GM23338 (cell line): ENCODE measurements at regions not wholly inside any gene's neighbourhood (a gene's known extent, or its start where the extent isn't known, plus 50 kb on each side); places are given as distances from the start of the nearest gene placed in this dataset.
A peak's percentile ranks its signal among the peaks of the same experiment; 100 is the strongest.

Experiments used
- ATAC-seq: fragments of 200-7000 bp; cut with Tn5 transposase; 3 replicates; pipeline ENCODE4 v1.9.1; 2020
- DNase-seq: peaks from one replicate; pipeline ENCODE4 v3.0.0-alpha.2; 2015; ENCODE audit warnings: low spot score
- H2AFZ ChIP-seq: fragments of 200-600 bp; sonication (generic); 2 replicates; pipeline ENCODE4 v1.8.0; 2016; ENCODE audit warnings: antibody characterized with exemption, mild to moderate bottlenecking, moderate library complexity
- H3F3A ChIP-seq: fragments of 200-600 bp; sonication (generic); replicated peaks from 2 replicates; pipeline ENCODE4 v1.8.0; 2017; ENCODE audit warnings: antibody characterized with exemption, mixed run types, low read depth
- H3K27ac ChIP-seq: fragments of 200-600 bp; sonication (generic); 2 replicates; pipeline ENCODE4 v1.6.1; 2016; ENCODE audit warnings: low read depth
- H3K27me3 ChIP-seq: fragments of 200-600 bp; sonication (generic); 2 replicates; pipeline ENCODE4 v1.8.0; 2016; ENCODE audit warnings: mild to moderate bottlenecking, mixed run types, moderate library complexity; ENCODE audit not compliant: insufficient read depth
- H3K36me3 ChIP-seq: fragments of 200-600 bp; sonication (generic); 2 replicates; pipeline ENCODE4 v1.8.0; 2016; ENCODE audit warnings: mild to moderate bottlenecking; ENCODE audit not compliant: insufficient read depth
- H3K4me1 ChIP-seq: fragments of 200-600 bp; sonication (generic); 2 replicates; pipeline ENCODE4 v1.8.0; 2016; ENCODE audit warnings: mild to moderate bottlenecking, moderate library complexity; ENCODE audit not compliant: insufficient read depth
- H3K4me2 ChIP-seq: fragments of 200-600 bp; sonication (generic); 2 replicates; pipeline ENCODE4 v1.7.1; 2017; ENCODE audit warnings: mixed run types
- H3K4me3 ChIP-seq: fragments of 200-600 bp; sonication (generic); 2 replicates; pipeline ENCODE4 v1.6.1; 2016; ENCODE audit warnings: mixed run types
- H3K79me2 ChIP-seq: fragments of 200-600 bp; sonication (generic); replicated peaks from 2 replicates; pipeline ENCODE4 v1.8.0; 2017; ENCODE audit warnings: mild to moderate bottlenecking; ENCODE audit not compliant: insufficient read depth
- H3K9me2 ChIP-seq: fragments of 200-600 bp; sonication (generic); 2 replicates; pipeline ENCODE4 v1.8.0; 2017; ENCODE audit not compliant: insufficient read depth
- H4K20me1 ChIP-seq: fragments of 200-600 bp; sonication (generic); replicated peaks from 2 replicates; pipeline ENCODE4 v1.8.0; 2017; ENCODE audit warnings: mild to moderate bottlenecking; ENCODE audit not compliant: insufficient read depth
- H3K27ac Mint-ChIP-seq: 2 replicates; pipeline ENCODE4 v1.8.0; 2020; ENCODE audit warnings: inconsistent platforms, mild to moderate bottlenecking, moderate library complexity, mixed read lengths
- H3K27me3 Mint-ChIP-seq: 3 replicates; pipeline ENCODE4 v1.8.0; 2022; ENCODE audit warnings: low read depth, mild to moderate bottlenecking, moderate library complexity, mixed read lengths, inconsistent platforms; ENCODE audit not compliant: insufficient read depth, poor library complexity
- H3K36me3 Mint-ChIP-seq: 3 replicates; pipeline ENCODE4 v1.8.0; 2021; ENCODE audit warnings: low read depth, mild to moderate bottlenecking, inconsistent platforms, moderate library complexity, mixed read lengths
- H3K4me1 Mint-ChIP-seq: 3 replicates; pipeline ENCODE4 v1.8.0; 2020; ENCODE audit warnings: mild to moderate bottlenecking, inconsistent platforms, mixed read lengths
- H3K4me3 Mint-ChIP-seq: 3 replicates; pipeline ENCODE4 v1.8.0; 2021; ENCODE audit warnings: moderate library complexity, mild to moderate bottlenecking, inconsistent platforms, mixed read lengths
- H3K9me3 Mint-ChIP-seq: 3 replicates; pipeline ENCODE4 v1.8.0; 2020; ENCODE audit warnings: moderate library complexity, mild to moderate bottlenecking, inconsistent platforms, mixed read lengths
- CREB1 ChIP-seq: fragments of 250-450 bp; sonication (Bioruptor Pico); IDR thresholded peaks from 2 replicates; pipeline ENCODE4 v1.5.0; 2020; ENCODE audit warnings: low read depth, mild to moderate bottlenecking, moderate library complexity
- EZH2 ChIP-seq: fragments of 200-600 bp; sonication (generic); IDR thresholded peaks from one replicate; pipeline ENCODE4 v1.8.0; 2017; ENCODE audit warnings: antibody characterized with exemption, mild to moderate bottlenecking, low read depth; ENCODE audit not compliant: unreplicated experiment
- JUNB ChIP-seq: IDR thresholded peaks from one replicate; pipeline ENCODE4 v1.6.1; 2016; ENCODE audit warnings: antibody characterized with exemption; ENCODE audit not compliant: unreplicated experiment
- STAT1 ChIP-seq: IDR thresholded peaks from one replicate; pipeline ENCODE4 v1.6.1; 2016; ENCODE audit warnings: antibody characterized with exemption; ENCODE audit not compliant: unreplicated experiment
- ZNF114 ChIP-seq: fragments of 250-450 bp; sonication (Bioruptor Pico); IDR thresholded peaks from 2 replicates; pipeline ENCODE4 v1.5.0; 2020; ENCODE audit warnings: mild to moderate bottlenecking, moderate library complexity
- ZNF331 ChIP-seq: fragments of 250-450 bp; sonication (Bioruptor Pico); IDR thresholded peaks from 2 replicates; pipeline ENCODE4 v1.5.0; 2020; ENCODE audit warnings: low read depth, mild to moderate bottlenecking, moderate library complexity
- TF ChIP-seq, protein P1 (sequence below): IDR thresholded peaks from 2 replicates; pipeline ENCODE4 v1.6.1; 2016; ENCODE audit warnings: antibody characterized with exemption
- TF ChIP-seq, protein P2 (sequence below): IDR thresholded peaks from one replicate; pipeline ENCODE4 v1.6.1; 2018; ENCODE audit warnings: antibody characterized with exemption; ENCODE audit not compliant: unreplicated experiment
- TF ChIP-seq, protein P3 (sequence below), 2 experiments: fragments of 200-600 bp in 1 of 2; sonication (generic) in 1 of 2; conservative IDR thresholded peaks; 2 replicates each; pipeline versions ENCODE4 v1.5.1 to v1.6.1; 2016 to 2017; ENCODE audit warnings: antibody characterized with exemption in 2 of 2, low read depth in 2 of 2, mild to moderate bottlenecking in 2 of 2, moderate library complexity in 1 of 2

DNA sequence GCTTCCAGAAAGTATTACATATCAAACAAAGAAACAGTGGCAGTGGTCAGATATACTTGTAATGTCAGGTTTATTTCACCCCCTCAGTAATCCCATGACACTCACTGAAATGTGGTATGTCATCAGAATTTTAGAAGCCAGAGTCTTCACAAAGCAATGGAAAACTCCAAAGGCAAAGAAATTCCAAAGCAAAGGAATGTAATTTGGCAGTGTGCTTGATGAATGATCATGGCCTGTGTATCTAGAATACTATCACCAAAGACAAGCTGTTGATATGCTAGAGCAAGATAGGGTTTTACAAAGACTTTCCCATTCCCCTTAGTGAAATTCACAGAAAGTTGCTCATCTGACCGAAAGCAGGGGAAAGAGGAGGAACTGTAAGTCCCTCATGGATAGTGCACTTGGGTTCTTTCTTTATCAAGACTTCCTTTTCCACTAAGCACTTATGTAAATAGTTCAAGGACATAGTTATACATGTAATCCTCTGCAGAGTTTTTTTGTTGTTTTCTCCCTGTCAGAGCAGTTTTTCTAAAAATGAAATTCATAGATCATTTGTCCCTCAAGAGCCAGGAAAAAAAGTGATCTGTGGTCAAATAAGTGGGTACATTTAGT is 243.4 kb downstream of the NHLRC3 start:
- Histone ChIP-seq H3K27me3 (no peaks in the 10 kb centered on the region), H4K20me1 (no peaks in the 10 kb centered on the region), H3K36me3 (no peaks in the 10 kb centered on the region), H3K79me2 (no peaks in the 10 kb centered on the region), H2AFZ (no peak overlapping the region), H3K4me1 (no peaks in the 10 kb centered on the region), H3K27ac (no peak overlapping the region), H3F3A (no peaks in the 10 kb centered on the region), H3K4me3 (no peak overlapping the region), H3K9me2 (no peaks in the 10 kb centered on the region), H3K4me2 (no peak overlapping the region)
- Mint-ChIP-seq H3K36me3 (no peaks in the 10 kb centered on the region), H3K4me1 (no peaks in the 10 kb centered on the region; the same call in 2 of the 3 replicates), H3K27me3 (peaks cover 2% of the 10 kb centered on the region), H3K4me3 (no peak overlapping the region), H3K9me3 (peaks cover 1% of the 10 kb centered on the region; the same call in 2 of the 3 replicates), H3K27ac (no peak overlapping the region)
- no peak for ATAC-seq
- TF ChIP-seq EZH2 (no peak), ZNF331 (CRISPR knock-in tag) (no peak), CREB1 (no peak), JUNB (no peak), ZNF114 (CRISPR knock-in tag) (no peak), STAT1 (no peak)
- TF ChIP-seq, protein P1, sequence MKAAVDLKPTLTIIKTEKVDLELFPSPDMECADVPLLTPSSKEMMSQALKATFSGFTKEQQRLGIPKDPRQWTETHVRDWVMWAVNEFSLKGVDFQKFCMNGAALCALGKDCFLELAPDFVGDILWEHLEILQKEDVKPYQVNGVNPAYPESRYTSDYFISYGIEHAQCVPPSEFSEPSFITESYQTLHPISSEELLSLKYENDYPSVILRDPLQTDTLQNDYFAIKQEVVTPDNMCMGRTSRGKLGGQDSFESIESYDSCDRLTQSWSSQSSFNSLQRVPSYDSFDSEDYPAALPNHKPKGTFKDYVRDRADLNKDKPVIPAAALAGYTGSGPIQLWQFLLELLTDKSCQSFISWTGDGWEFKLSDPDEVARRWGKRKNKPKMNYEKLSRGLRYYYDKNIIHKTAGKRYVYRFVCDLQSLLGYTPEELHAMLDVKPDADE = no peak
- TF ChIP-seq, protein P2, sequence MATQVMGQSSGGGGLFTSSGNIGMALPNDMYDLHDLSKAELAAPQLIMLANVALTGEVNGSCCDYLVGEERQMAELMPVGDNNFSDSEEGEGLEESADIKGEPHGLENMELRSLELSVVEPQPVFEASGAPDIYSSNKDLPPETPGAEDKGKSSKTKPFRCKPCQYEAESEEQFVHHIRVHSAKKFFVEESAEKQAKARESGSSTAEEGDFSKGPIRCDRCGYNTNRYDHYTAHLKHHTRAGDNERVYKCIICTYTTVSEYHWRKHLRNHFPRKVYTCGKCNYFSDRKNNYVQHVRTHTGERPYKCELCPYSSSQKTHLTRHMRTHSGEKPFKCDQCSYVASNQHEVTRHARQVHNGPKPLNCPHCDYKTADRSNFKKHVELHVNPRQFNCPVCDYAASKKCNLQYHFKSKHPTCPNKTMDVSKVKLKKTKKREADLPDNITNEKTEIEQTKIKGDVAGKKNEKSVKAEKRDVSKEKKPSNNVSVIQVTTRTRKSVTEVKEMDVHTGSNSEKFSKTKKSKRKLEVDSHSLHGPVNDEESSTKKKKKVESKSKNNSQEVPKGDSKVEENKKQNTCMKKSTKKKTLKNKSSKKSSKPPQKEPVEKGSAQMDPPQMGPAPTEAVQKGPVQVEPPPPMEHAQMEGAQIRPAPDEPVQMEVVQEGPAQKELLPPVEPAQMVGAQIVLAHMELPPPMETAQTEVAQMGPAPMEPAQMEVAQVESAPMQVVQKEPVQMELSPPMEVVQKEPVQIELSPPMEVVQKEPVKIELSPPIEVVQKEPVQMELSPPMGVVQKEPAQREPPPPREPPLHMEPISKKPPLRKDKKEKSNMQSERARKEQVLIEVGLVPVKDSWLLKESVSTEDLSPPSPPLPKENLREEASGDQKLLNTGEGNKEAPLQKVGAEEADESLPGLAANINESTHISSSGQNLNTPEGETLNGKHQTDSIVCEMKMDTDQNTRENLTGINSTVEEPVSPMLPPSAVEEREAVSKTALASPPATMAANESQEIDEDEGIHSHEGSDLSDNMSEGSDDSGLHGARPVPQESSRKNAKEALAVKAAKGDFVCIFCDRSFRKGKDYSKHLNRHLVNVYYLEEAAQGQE = no peak
- TF ChIP-seq, protein P3, sequence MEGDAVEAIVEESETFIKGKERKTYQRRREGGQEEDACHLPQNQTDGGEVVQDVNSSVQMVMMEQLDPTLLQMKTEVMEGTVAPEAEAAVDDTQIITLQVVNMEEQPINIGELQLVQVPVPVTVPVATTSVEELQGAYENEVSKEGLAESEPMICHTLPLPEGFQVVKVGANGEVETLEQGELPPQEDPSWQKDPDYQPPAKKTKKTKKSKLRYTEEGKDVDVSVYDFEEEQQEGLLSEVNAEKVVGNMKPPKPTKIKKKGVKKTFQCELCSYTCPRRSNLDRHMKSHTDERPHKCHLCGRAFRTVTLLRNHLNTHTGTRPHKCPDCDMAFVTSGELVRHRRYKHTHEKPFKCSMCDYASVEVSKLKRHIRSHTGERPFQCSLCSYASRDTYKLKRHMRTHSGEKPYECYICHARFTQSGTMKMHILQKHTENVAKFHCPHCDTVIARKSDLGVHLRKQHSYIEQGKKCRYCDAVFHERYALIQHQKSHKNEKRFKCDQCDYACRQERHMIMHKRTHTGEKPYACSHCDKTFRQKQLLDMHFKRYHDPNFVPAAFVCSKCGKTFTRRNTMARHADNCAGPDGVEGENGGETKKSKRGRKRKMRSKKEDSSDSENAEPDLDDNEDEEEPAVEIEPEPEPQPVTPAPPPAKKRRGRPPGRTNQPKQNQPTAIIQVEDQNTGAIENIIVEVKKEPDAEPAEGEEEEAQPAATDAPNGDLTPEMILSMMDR (conservative IDR thresholded peaks at IDR 0.05; ENCODE audit: low read depth in 2 of 2) = no peak
- DNase-seq = peak; percentile 27
